CD8-positive, alpha-beta memory T cell (primary cell): ENCODE measurements at regions not wholly inside any gene's neighbourhood (a gene's known extent, or its start where the extent isn't known, plus 50 kb on each side); places are given as distances from the start of the nearest gene placed in this dataset.
"Not testable (repeated sequence)": the region's sequence is repeated elsewhere in the genome, so short reads cannot be mapped to it uniquely, and the experiment has no call there.

Experiments
- CTCF ChIA-PET: fragments of 350-600 bp; sonication (Branson Sonifier 250); formaldehyde crosslinking; loops from one replicate; lab custom pipeline; 2021; ENCODE audit warnings: antibody characterized with exemption; lab: Charles Lee
- POLR2A ChIA-PET: fragments of 350-600 bp; sonication (Branson Sonifier 250); formaldehyde crosslinking; loops from one replicate; lab custom pipeline; 2021; ENCODE audit warnings: antibody characterized with exemption; lab: Charles Lee
- DNase-seq, 5 donors: peaks; one replicate each; pipeline versions ENCODE4 v3.0.0 to v3.0.0-alpha.2; 2020 to 2022; ENCODE audit warnings: mixed read lengths in 1 of 5
- H3K27ac ChIP-seq: one replicate; pipeline ENCODE4 v1.7.0; 2013; ENCODE audit warnings: low read depth, mild to moderate bottlenecking, low read length, moderate library complexity
- H3K27me3 ChIP-seq: 2 replicates; pipeline ENCODE4 v1.7.0; 2013; ENCODE audit warnings: low read length, mild to moderate bottlenecking; ENCODE audit not compliant: insufficient read depth, poor library complexity, severe bottlenecking
- H3K36me3 ChIP-seq: 2 replicates; pipeline ENCODE4 v1.7.0; 2013; ENCODE audit warnings: mild to moderate bottlenecking, low read length, moderate library complexity; ENCODE audit not compliant: insufficient read depth
- H3K4me1 ChIP-seq: 2 replicates; pipeline ENCODE4 v1.7.0; 2013; ENCODE audit warnings: mild to moderate bottlenecking, low read length, moderate library complexity; ENCODE audit not compliant: insufficient read depth
- H3K4me3 ChIP-seq: 2 replicates; pipeline ENCODE4 v1.7.0; 2013; ENCODE audit warnings: mild to moderate bottlenecking, low read length
- H3K9me3 ChIP-seq: 2 replicates; pipeline ENCODE4 v1.7.0; 2013; ENCODE audit warnings: mild to moderate bottlenecking, low read length
- H3K27ac Mint-ChIP-seq, 8 donors: one replicate each; pipeline ENCODE4 v1.8.0; 2020 to 2021; ENCODE audit warnings: mixed read lengths in 8 of 8, mild to moderate bottlenecking in 6 of 8, inconsistent platforms in 3 of 8, moderate library complexity in 3 of 8
- H3K27me3 Mint-ChIP-seq, 2 donors: one replicate each; pipeline ENCODE4 v1.8.0; 2020 to 2021; ENCODE audit warnings: mixed read lengths in 2 of 2, mild to moderate bottlenecking in 1 of 2, moderate library complexity in 1 of 2
- H3K36me3 Mint-ChIP-seq, 3 donors: one replicate each; pipeline ENCODE4 v1.8.0; 2020 to 2021; ENCODE audit warnings: mixed read lengths in 3 of 3, inconsistent platforms in 1 of 3, mild to moderate bottlenecking in 1 of 3
- H3K4me1 Mint-ChIP-seq, 3 donors: one replicate each; pipeline ENCODE4 v1.8.0; 2020 to 2021; ENCODE audit warnings: mixed read lengths in 3 of 3, inconsistent platforms in 1 of 3, mild to moderate bottlenecking in 1 of 3
- H3K4me3 Mint-ChIP-seq, 7 donors: one replicate each; pipeline ENCODE4 v1.8.0; 2020 to 2021; ENCODE audit warnings: mixed read lengths in 7 of 7, mild to moderate bottlenecking in 6 of 7, moderate library complexity in 4 of 7, inconsistent platforms in 2 of 7
- H3K9me3 Mint-ChIP-seq, 5 donors: one replicate each; pipeline ENCODE4 v1.8.0; 2020 to 2022; ENCODE audit warnings: mixed read lengths in 5 of 5, mild to moderate bottlenecking in 3 of 5, moderate library complexity in 2 of 5, inconsistent platforms in 1 of 5

GRCh38 chr2:109047569-109047968 lies 58.5 kb upstream of the EDAR start:
- POLR2A ChIA-PET, H3K27me3 Mint-ChIP-seq, H3K9me3 Mint-ChIP-seq, H3K36me3 ChIP-seq, DNase-seq, H3K4me3 Mint-ChIP-seq, H3K9me3 ChIP-seq, H3K27ac ChIP-seq, H3K27me3 ChIP-seq, H3K36me3 Mint-ChIP-seq, H3K4me1 ChIP-seq, H3K4me3 ChIP-seq: not testable (repeated sequence)
- Mint-ChIP-seq H3K27ac (peak overlapping the region in 1 of 8 donors; percentile 87), H3K4me1 (peaks cover 4 to 14% (median 7%) of the 10 kb centered on the region in 3 donors)
- CTCF ChIA-PET, result interaction anchor here (1.0 to 1.9 kb wide), 2 partner anchors 10 to 16 kb away, joined by 3 to 6 read pairs; no protein-coding TSS in a partner anchor

DNA sequence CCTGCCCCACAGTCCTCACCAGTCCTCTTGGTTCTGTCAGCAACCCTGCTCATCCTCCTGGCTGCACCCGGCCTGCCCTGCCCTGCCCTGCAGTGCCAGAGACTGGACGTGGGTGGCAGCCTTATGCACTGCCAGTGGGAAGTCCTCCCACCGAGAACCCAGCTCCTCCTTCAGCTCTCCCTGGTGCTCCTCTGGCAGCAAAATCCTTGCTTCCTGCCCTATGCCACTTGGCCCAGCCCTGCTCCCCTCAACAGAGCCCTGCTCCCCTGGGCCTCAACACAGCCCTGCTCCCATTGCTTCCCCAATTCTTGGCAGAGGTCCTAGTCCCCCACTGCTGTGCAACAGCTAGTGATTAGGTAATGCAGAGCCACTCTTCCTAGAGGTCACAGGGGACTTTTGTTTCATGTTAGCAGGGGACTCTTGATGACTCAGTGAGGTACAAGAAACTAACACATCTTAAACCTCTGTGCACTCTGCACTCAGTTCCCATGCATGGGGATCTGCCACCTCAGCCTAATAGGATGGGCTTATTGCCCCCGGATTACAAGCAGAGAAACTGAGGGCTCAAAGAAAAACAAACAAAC lies 58.0 kb upstream of the EDAR start:
- no peak overlapping the region for H3K4me3 ChIP-seq
- no peaks in the 10 kb centered on the region for H3K27me3 Mint-ChIP-seq
- no peaks in the 10 kb centered on the region for H3K27me3 ChIP-seq
- H3K9me3 ChIP-seq, result no peaks in the 10 kb centered on the region
- no peak overlapping the region for H3K27ac ChIP-seq
- peaks cover 4% of the 10 kb centered on the region for H3K4me1 ChIP-seq
- no peaks in the 10 kb centered on the region for H3K36me3 Mint-ChIP-seq
- no peak overlapping the region for H3K4me3 Mint-ChIP-seq
- peak overlapping the region in 2 of 8 donors; percentile 78 to 87 for H3K27ac Mint-ChIP-seq
- H3K9me3 Mint-ChIP-seq, result no peaks in the 10 kb centered on the region
- POLR2A ChIA-PET, result no interaction called here
- peaks cover 4 to 14% (median 7%) of the 10 kb centered on the region in 3 donors for H3K4me1 Mint-ChIP-seq
- CTCF ChIA-PET, result interaction anchor here (1.0 to 1.9 kb wide), 2 partner anchors 9 to 15 kb away, joined by 3 to 6 read pairs; no protein-coding TSS in a partner anchor
- DNase-seq, result no peak
- H3K36me3 ChIP-seq, result no peaks in the 10 kb centered on the region

GRCh38 chr2:109045505-109045904 lies 56.5 kb upstream of the EDAR start:
- peaks cover 4 to 14% (median 7%) of the 10 kb centered on the region in 3 donors for H3K4me1 Mint-ChIP-seq
- H3K9me3 Mint-ChIP-seq, result no peaks in the 10 kb centered on the region
- H3K9me3 ChIP-seq, result no peaks in the 10 kb centered on the region
- H3K36me3 ChIP-seq, result no peaks in the 10 kb centered on the region
- no peaks in the 10 kb centered on the region for H3K27me3 ChIP-seq
- no peaks in the 10 kb centered on the region for H3K36me3 Mint-ChIP-seq
- H3K27ac ChIP-seq, result no peak overlapping the region
- H3K4me3 ChIP-seq, result no peak overlapping the region
- no peak overlapping the region for H3K4me3 Mint-ChIP-seq
- ChIA-PET POLR2A (no interaction called here), CTCF (interaction anchor here (1.2 kb wide), 1 partner anchor 24 kb away, joined by 3 read pairs; no protein-coding TSS in a partner anchor)
- peak overlapping the region in 2 of 8 donors; percentile 47 to 78 for H3K27ac Mint-ChIP-seq
- H3K27me3 Mint-ChIP-seq, result peaks cover 0 to 2% of the 10 kb centered on the region in 2 donors
- peaks cover 4% of the 10 kb centered on the region for H3K4me1 ChIP-seq
- DNase-seq, result no peak

- H3K4me3 ChIP-seq, result no peak overlapping the region
- POLR2A ChIA-PET, result no interaction called here
- H3K27me3 Mint-ChIP-seq, result peaks cover 0 to 2% of the 10 kb centered on the region in 2 donors
- peaks cover 21% of the 10 kb centered on the region for H3K4me1 ChIP-seq
- no peaks in the 10 kb centered on the region for H3K36me3 ChIP-seq
- no peak overlapping the region for H3K27ac ChIP-seq
- peaks cover 12 to 34% (median 23%) of the 10 kb centered on the region in 3 donors for H3K4me1 Mint-ChIP-seq
- H3K27me3 ChIP-seq, result no peaks in the 10 kb centered on the region
- H3K9me3 Mint-ChIP-seq, result no peaks in the 10 kb centered on the region
- CTCF ChIA-PET, result no interaction called here
- H3K4me3 Mint-ChIP-seq, result no peak overlapping the region
- H3K9me3 ChIP-seq, result no peaks in the 10 kb centered on the region
- H3K36me3 Mint-ChIP-seq, result no peaks in the 10 kb centered on the region
- no peak for DNase-seq
- no peak overlapping the region for H3K27ac Mint-ChIP-seq
These were observed 50.0 kb upstream of the EDAR start for GRCh38 chr2:109038992-109039391.
